Endothelial cell of umbilical vein (primary cell): ENCODE measurements at regions not wholly inside any gene's neighbourhood (a gene's known extent, or its start where the extent isn't known, plus 50 kb on each side); places are given as distances from the start of the nearest gene placed in this dataset.

Experiments used
- BruUV-seq: library from RNA; stranded (reverse); fragments of 400-500 nt; replicated peaks from 2 replicates; lab custom pipeline; 2021; lab: Mats Ljungman, UMichigan
- CTCF ChIA-PET: fragments of 300-600, 350-600 bp; sonication (Branson Sonifier 250); formaldehyde crosslinking; loops from one replicate; lab custom pipeline; 2021; ENCODE audit warnings: antibody characterized with exemption, inconsistent platforms; lab: Charles Lee
- POLR2A ChIA-PET: fragments of 300-600, 350-600 bp; sonication (Branson Sonifier 250); formaldehyde crosslinking; loops from one replicate; lab custom pipeline; 2021; ENCODE audit warnings: antibody characterized with exemption, inconsistent platforms; lab: Charles Lee
- DNase-seq: peaks from one replicate; pipeline ENCODE4 v3.0.0-alpha.2; 2011; ENCODE audit warnings: low read depth, low spot score
- FAIRE-seq: peaks from 2 replicates; lab custom pipeline; 2011; peaks lifted over from hg19 to GRCh38; lab: Jason Lieb, UNC
- H2AFZ ChIP-seq: 2 replicates; pipeline ENCODE4 v1.6.0; 2012; ENCODE audit warnings: low read depth, low read length, control low read depth, inconsistent platforms
- H3K27ac ChIP-seq: 2 replicates; pipeline ENCODE4 v1.5.1; 2011; ENCODE audit warnings: low read depth, mild to moderate bottlenecking, control low read depth, low read length, moderate library complexity; ENCODE audit not compliant: insufficient read depth
- H3K27me3 ChIP-seq, 2 experiments: 2 replicates each; pipeline versions ENCODE4 v1.6.0 to v1.6.1; 2011; ENCODE audit warnings: low read length in 2 of 2, mixed read lengths in 1 of 2; ENCODE audit not compliant: control insufficient read depth in 2 of 2, insufficient read depth in 2 of 2
- H3K36me3 ChIP-seq, 2 experiments: 2 replicates in 1 of 2; 3 replicates in 1 of 2; pipeline ENCODE4 v1.5.1; 2011; ENCODE audit warnings: low read length in 2 of 2, mild to moderate bottlenecking in 1 of 2, moderate library complexity in 1 of 2; ENCODE audit not compliant: control insufficient read depth in 2 of 2, insufficient read depth in 2 of 2; ENCODE audit errors: extremely low read depth in 1 of 2
- H3K4me1 ChIP-seq: 3 replicates; pipeline ENCODE4 v1.5.1; 2011; ENCODE audit warnings: mild to moderate bottlenecking, low read length; ENCODE audit not compliant: control insufficient read depth, insufficient read depth; ENCODE audit errors: extremely low read depth
- H3K4me2 ChIP-seq: 2 replicates; pipeline ENCODE4 v1.6.1; 2011; ENCODE audit warnings: low read length, control low read depth, mixed read lengths; ENCODE audit not compliant: insufficient read depth
- H3K4me3 ChIP-seq, 3 experiments: fragments of 200-600 bp in 1 of 3; sonication (generic), shearing (Covaris generic) in 1 of 3; replicated peaks in 1 of 3; 2 replicates each; pipeline ENCODE4 v1.5.1; 2011 to 2016; ENCODE audit warnings: control low read depth in 3 of 3, low read length in 3 of 3, mild to moderate bottlenecking in 2 of 3, inconsistent platforms in 1 of 3, low read depth in 1 of 3, moderate library complexity in 1 of 3; ENCODE audit not compliant: insufficient read depth in 1 of 3
- H3K79me2 ChIP-seq: 2 replicates; pipeline ENCODE4 v1.6.0; 2012; ENCODE audit warnings: low read length, inconsistent platforms; ENCODE audit not compliant: control insufficient read depth, insufficient read depth
- H3K9ac ChIP-seq: replicated peaks from 2 replicates; pipeline ENCODE3; 2011; ENCODE audit warnings: low read length, control low read depth; ENCODE audit not compliant: insufficient read depth; ENCODE audit errors: extremely low read depth
- H3K9me1 ChIP-seq: replicated peaks from 3 replicates; pipeline ENCODE4 v1.6.0; 2011; ENCODE audit warnings: mild to moderate bottlenecking, low read length; ENCODE audit not compliant: control insufficient read depth, insufficient read depth; ENCODE audit errors: extremely low read depth
- H3K9me3 ChIP-seq: replicated peaks from 2 replicates; pipeline ENCODE4 v1.5.1; 2012; ENCODE audit warnings: low read length, inconsistent platforms; ENCODE audit not compliant: control insufficient read depth, insufficient read depth
- H4K20me1 ChIP-seq: replicated peaks from 2 replicates; pipeline ENCODE3; 2011; ENCODE audit warnings: mild to moderate bottlenecking, low read length; ENCODE audit not compliant: control insufficient read depth, insufficient read depth; ENCODE audit errors: extremely low read depth
- CTCF ChIP-seq, 2 donors: IDR thresholded peaks; 1 replicate in 1 of 2; 2 replicates in 1 of 2; pipeline ENCODE4 v1.5.1; 2011; ENCODE audit warnings: low read length in 2 of 2, mild to moderate bottlenecking in 2 of 2, moderate library complexity in 2 of 2, control low read depth in 1 of 2, inconsistent platforms in 1 of 2, low read depth in 1 of 2; ENCODE audit not compliant: insufficient read depth in 1 of 2; ENCODE audit errors: extremely low read depth in 1 of 2
- EZH2 ChIP-seq: IDR thresholded peaks from 2 replicates; pipeline ENCODE4 v1.6.1; 2012; ENCODE audit warnings: borderline replicate concordance, low read depth, mild to moderate bottlenecking, moderate library complexity, low read length, inconsistent platforms; ENCODE audit not compliant: severe bottlenecking
- GATA2 ChIP-seq: IDR thresholded peaks from 2 replicates; pipeline ENCODE4 v1.7.0; 2011; ENCODE audit warnings: low read depth, mild to moderate bottlenecking, moderate library complexity, mixed read lengths, low read length; ENCODE audit not compliant: insufficient read length, insufficient read depth
- POLR2AphosphoS5 ChIP-seq: IDR thresholded peaks from 2 replicates; pipeline ENCODE4 v1.6.1; 2012; ENCODE audit warnings: low read depth, mild to moderate bottlenecking, control low read depth, low read length, moderate library complexity; ENCODE audit not compliant: insufficient read depth
- dilution Hi-C: fragments of 300-500 bp; cut with MboI; formaldehyde crosslinking; loops from one replicate; pipeline ENCODE4 v1.15.0; 2019; ENCODE audit warnings: low sequenced_read_pairs; ENCODE audit not compliant: extremely low pct_ligation_motif_present
- intact Hi-C: fragments of 100-400 bp; cut with micrococcal nuclease; formaldehyde crosslinking; loops from one replicate; pipeline ENCODE4 v1.10.0; 2022

DNA sequence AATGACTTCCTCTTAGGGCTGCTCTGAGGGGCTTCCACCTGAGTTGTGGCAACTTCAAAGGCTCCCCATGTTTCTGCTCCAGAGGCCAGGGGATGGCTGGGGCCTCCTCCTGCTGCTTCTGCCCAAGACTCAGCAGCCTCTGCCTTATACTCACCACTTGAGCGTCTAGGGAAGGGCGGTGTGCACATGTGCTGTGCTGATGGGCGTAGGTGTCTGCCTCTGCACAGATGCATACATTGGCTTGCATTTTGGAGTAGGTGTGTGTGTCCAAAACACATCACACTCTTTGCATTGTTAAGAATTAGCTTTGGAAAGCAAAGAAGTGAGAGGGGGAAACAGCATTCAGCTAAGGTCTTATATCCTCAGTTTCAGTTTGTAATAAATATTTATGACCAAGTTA, 85.2 kb downstream of the EN1 start:
- TF ChIP-seq GATA2 (no peak), CTCF (IDR thresholded peaks at IDR 0.05; ENCODE audit: extremely low read depth in 1 of 2, insufficient read depth in 1 of 2, low read depth in 1 of 2, low read length in 2 of 2) (no peak)
- Histone ChIP-seq H3K9ac (no peak overlapping the region), H3K27me3 (no peaks in the 10 kb centered on the region), H4K20me1 (no peaks in the 10 kb centered on the region), H3K4me2 (no peak overlapping the region), H3K9me1 (no peaks in the 10 kb centered on the region), H3K4me1 (no peaks in the 10 kb centered on the region), H3K4me3 (no peak overlapping the region), H3K9me3 (no peaks in the 10 kb centered on the region), H3K79me2 (no peaks in the 10 kb centered on the region), H3K36me3 (no peaks in the 10 kb centered on the region), H3K27ac (no peak overlapping the region), H2AFZ (no peak overlapping the region)
- dilution Hi-C loops (no loop called here), intact Hi-C loops (no loop called here)
- no peak for DNase-seq
- CTCF ChIA-PET = interaction anchor here (1.4 kb wide), 1 partner anchor 37 kb away, joined by 3 read pairs; no protein-coding TSS in a partner anchor
- FAIRE-seq = no peak
- POLR2A ChIA-PET = no interaction called here
- BruUV-seq = no TSS peak

DNA sequence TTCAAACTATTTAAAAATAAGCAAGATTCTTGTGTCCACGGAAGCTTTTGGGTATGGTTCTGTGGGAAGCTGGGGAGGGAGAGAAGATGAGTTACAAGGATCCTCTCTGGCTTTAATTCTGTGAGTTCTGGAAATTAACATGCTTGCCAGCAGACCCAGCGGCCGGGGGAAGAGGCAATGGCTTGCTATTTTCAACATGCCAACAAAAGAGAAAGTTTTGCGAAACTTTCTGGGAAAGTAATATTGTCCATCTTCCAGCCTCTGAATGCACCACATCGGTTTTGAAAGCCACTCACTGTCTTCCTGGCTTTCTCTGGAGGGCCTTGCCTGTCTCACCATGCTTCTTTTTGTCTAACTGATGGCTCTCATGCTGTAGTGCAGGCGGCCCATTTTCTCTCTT, 85.7 kb downstream of the EN1 start:
- Histone ChIP-seq H3K4me2 (no peak overlapping the region), H3K9me1 (no peaks in the 10 kb centered on the region), H3K27me3 (no peaks in the 10 kb centered on the region), H3K4me1 (no peaks in the 10 kb centered on the region), H2AFZ (no peak overlapping the region), H3K9me3 (no peaks in the 10 kb centered on the region), H3K27ac (no peak overlapping the region), H3K79me2 (no peaks in the 10 kb centered on the region), H4K20me1 (no peaks in the 10 kb centered on the region), H3K36me3 (no peaks in the 10 kb centered on the region), H3K4me3 (no peak overlapping the region), H3K9ac (no peak overlapping the region)
- intact Hi-C loops (no loop called here), dilution Hi-C loops (no loop called here)
- POLR2A ChIA-PET = no interaction called here
- no peak for DNase-seq
- FAIRE-seq = no peak
- TF ChIP-seq EZH2 = no peak
- TF ChIP-seq POLR2AphosphoS5 = no peak
- TF ChIP-seq CTCF (IDR thresholded peaks at IDR 0.05; ENCODE audit: extremely low read depth in 1 of 2, insufficient read depth in 1 of 2, low read depth in 1 of 2, low read length in 2 of 2) = no peak
- no TSS peak for BruUV-seq
- CTCF ChIA-PET = interaction anchor here (1.4 kb wide), 1 partner anchor 37 kb away, joined by 3 read pairs; no protein-coding TSS in a partner anchor
